HG03196 (cell line): ENCODE measurements at regions not wholly inside any gene's neighbourhood (a gene's known extent, or its start where the extent isn't known, plus 50 kb on each side); places are given as distances from the start of the nearest gene placed in this dataset.

Source experiments
- ATAC-seq: cut with Tn5 transposase; IDR thresholded peaks from one replicate; pipeline ENCODE4 v1.9.1; 2021; ENCODE audit not compliant: unreplicated experiment

- no peak for ATAC-seq
Measured at GRCh38 chr12:45623940-45624339, 105.6 kb upstream of the ARID2 start.

DNA sequence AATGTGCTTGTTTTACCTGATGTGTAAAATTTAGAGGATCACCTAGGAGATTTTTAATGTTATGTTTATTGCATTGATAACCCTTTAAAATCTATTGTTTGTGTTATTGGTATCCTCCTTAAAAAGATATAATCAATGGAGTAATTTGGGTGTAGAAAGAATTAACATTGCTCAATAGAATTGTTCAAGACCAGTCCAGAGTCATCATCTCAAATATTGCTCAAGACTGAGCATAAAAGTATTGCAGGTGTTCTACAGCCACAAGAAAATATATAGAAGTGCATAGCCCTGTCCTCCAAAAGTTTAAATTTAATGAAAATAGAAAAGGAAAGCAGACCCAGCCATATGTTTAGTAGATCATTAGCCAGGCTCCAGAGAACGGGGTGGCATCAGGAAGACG lies 102.5 kb upstream of the ARID2 start:
- ATAC-seq, result no peak

DNA sequence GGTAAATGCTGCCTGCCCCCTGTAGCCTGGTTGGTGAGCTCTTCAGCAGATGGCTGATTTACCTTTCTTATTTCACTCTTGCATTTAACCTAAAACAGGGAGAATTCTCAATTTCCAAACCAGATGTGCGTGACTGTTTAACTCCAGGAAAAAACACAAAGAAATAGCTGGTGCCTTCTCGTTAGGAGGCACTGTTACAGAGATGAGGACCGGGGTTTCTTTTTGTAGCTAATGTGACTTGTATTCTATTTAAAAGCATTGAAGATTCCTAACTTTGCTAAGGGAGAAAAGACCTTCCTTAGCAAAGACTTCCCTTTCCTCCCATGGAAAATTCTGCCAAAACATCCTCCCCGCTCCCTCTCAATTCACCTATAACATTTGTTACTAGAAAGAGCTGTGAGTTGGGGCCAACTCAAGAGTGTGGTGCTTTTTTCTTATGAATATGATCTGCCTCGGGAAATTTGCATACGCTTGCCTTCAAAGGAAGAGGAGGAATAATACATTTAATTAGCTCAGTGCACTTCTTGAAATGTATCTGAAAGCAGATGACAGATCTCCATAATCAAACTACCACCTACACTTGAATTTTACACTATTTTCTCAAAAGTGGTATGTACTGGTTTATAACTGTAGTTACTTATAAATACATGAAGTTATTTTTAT lies 102.0 kb upstream of the ARID2 start:
- ATAC-seq, result no peak

- ATAC-seq, result no peak
Measured at GRCh38 chr12:45629292-45629691, 100.2 kb upstream of the ARID2 start.

- no peak for ATAC-seq
Measured at GRCh38 chr12:45633733-45634132, 95.8 kb upstream of the ARID2 start.

- no peak for ATAC-seq
Measured at GRCh38 chr12:45634273-45634917, 95.1 kb upstream of the ARID2 start.

- no peak for ATAC-seq
Measured at GRCh38 chr12:45637242-45637641, 92.3 kb upstream of the ARID2 start.

DNA sequence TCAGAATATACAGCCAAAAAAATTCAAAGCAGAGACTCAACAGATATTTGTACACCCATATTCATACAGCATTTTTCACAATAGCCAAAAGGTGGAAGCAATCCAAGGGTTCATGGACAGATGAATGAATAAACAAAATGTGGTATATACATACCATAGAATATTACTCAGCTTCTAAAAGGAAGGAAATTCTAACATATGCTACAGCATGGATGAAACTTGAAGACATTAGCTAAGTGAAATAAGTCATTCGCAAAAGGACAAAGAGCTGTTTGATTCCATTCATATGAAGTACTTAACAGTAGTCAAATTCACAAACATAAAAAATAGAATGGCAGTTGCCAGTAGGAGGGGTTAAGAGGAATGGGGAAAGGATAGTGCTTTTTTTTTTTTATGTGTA lies 91.8 kb upstream of the ARID2 start:
- no peak for ATAC-seq

DNA sequence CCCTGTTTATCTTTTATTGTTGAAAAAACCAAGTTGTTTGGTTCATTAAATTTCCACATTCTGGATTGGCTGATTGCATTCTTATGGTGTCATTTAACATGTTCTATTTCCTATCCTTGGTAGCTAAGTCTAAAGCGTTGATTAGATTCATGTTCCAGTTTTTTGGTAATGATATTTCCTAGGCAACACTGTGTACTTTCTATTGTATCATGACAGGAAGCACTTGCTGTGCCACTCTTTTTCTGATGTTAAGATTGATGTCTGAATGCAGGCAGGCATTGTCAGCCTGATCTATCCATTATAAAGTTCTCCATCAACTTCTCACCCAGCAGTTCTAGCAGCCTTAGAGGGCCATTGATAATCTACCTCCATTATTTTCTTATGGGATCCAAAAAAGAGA lies 91.1 kb upstream of the ARID2 start:
- no peak for ATAC-seq

GRCh38 chr12:45644541-45644940 lies 85.0 kb upstream of the ARID2 start:
- ATAC-seq, result no peak

GRCh38 chr12:45646851-45647581 lies 82.5 kb upstream of the ARID2 start:
- ATAC-seq, result no peak

DNA sequence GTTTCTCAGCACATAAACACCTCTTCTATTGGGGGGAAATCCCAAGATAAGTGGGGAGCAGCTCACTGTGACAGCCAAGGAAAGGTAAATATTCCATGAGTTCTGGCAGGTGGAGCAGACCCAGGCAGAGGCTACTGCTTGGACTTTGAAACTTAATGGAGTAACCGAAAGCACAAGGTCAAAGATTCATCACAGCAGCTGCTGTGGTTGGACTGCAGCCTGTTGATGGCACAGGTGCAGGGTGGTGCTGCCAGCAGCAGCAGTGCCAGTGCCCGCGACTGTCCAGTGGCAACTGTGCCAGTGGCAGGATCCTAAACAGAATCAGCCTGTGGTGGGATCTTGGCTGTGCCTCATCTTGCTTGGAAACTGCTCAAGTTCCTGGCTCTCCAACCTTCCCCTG lies 81.4 kb upstream of the ARID2 start:
- ATAC-seq, result no peak

DNA sequence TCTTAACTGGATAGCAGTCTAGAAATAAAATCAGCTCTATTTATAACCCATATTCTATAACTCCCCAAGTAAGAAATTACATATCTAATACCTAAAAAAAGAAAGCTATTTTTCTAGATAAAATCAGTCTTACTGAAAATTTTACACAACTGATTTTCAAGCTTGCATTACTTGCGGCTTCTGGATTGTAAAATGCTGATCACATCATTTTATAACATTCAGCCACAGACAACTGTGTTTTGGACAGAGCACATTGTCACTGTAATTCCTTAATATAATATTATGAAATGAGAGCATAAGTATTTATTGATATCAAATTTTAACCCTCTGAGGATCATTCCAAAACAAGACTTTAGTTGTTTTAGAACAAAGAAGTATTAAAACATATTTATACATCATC lies 78.5 kb upstream of the ARID2 start:
- ATAC-seq, result no peak

DNA sequence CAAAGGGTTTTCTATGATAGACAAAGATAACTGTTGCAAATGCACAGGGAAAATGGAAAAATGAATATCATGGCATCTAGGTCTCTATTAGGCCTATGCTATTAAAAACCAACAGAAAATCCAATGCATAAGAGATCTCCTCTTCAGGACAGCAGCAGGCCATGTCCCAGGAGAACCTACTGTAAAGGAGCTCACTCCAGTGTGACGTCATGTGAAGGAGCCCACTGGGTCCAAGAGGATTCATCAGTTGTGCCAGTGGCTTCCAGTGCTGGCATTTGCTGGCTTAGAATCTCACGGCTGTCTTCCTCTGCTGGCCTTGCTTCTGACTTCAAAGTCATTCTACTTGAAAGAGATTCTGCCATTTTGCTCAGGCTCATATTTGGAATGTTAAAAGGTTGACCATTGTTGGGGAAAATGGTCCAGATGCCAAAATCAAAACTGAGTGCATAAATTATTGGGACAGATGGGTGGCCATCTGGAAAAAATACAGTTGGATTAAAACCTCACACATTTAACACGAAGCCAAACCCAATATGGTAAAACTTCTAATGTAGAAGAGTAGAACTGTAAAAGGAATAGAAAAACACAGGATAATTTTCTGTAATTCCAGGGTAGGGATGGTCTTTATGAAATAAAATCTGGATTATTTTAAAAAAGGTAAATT lies 75.4 kb upstream of the ARID2 start:
- ATAC-seq, result no peak

- no peak for ATAC-seq
Measured at GRCh38 chr12:45655186-45655585, 74.3 kb upstream of the ARID2 start.

- ATAC-seq, result no peak
Measured at GRCh38 chr12:45655743-45656142, 73.8 kb upstream of the ARID2 start.

- ATAC-seq, result no peak
Measured at GRCh38 chr12:45658020-45658419, 71.5 kb upstream of the ARID2 start.

- ATAC-seq, result no peak
Measured at GRCh38 chr12:45660330-45660729, 69.2 kb upstream of the ARID2 start.

DNA sequence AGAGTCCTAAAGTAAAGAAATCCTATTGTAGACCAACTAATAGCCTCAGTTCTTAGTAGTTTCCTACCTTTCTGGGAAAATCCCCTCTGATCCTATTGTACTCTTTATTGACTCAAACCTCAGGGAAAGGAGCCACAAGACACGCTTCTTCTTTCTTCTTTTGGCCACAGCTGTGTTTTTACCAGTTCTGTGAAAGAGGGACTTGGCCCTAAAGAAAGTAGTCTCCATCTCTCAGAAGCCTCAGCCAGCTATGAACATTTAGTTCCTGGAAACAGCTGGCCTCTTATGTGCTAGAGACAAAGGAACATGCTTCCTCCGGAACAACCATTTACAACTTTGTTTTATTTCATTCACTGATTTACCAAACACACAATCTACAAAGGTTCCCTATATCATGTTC lies 66.1 kb upstream of the ARID2 start:
- ATAC-seq, result no peak

DNA sequence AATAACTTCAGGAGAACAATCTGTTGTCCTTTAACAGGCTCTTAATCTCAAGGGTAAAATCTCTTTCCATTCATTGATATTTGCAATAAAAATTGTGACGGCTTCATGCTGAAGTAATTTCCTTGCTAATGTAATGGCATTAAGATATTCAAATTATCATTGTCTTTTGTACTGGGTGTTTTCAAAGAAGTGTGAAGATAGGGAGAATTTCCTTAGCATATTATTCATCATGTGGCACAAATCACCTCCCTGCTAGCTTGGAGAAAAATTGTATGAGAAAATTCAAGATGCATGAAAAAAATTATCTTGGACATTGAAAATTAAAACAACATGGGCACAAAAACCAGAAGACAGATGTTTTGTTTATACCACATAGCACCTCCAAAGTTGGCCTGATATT lies 63.6 kb upstream of the ARID2 start:
- no peak for ATAC-seq

GRCh38 chr12:45666396-45666795 lies 63.1 kb upstream of the ARID2 start:
- ATAC-seq, result no peak

GRCh38 chr12:45666816-45667215 lies 62.7 kb upstream of the ARID2 start:
- ATAC-seq, result no peak
